GM23338 (cell line): ENCODE measurements at regions not wholly inside any gene's neighbourhood (a gene's known extent, or its start where the extent isn't known, plus 50 kb on each side); places are given as distances from the start of the nearest gene placed in this dataset.

Source experiments
- POLR2AphosphoS5 ChIP-seq: IDR thresholded peaks from 2 replicates; pipeline ENCODE4 v1.6.1; 2016; ENCODE audit warnings: antibody characterized with exemption, low read depth
- TF ChIP-seq, protein P1 (sequence below), 2 experiments: fragments of 200-600 bp in 1 of 2; sonication (generic) in 1 of 2; conservative IDR thresholded peaks; 2 replicates each; pipeline versions ENCODE4 v1.5.1 to v1.6.1; 2016 to 2017; ENCODE audit warnings: antibody characterized with exemption in 2 of 2, low read depth in 2 of 2, mild to moderate bottlenecking in 2 of 2, moderate library complexity in 1 of 2

- TF ChIP-seq POLR2AphosphoS5 = no peak
- TF ChIP-seq, protein P1, sequence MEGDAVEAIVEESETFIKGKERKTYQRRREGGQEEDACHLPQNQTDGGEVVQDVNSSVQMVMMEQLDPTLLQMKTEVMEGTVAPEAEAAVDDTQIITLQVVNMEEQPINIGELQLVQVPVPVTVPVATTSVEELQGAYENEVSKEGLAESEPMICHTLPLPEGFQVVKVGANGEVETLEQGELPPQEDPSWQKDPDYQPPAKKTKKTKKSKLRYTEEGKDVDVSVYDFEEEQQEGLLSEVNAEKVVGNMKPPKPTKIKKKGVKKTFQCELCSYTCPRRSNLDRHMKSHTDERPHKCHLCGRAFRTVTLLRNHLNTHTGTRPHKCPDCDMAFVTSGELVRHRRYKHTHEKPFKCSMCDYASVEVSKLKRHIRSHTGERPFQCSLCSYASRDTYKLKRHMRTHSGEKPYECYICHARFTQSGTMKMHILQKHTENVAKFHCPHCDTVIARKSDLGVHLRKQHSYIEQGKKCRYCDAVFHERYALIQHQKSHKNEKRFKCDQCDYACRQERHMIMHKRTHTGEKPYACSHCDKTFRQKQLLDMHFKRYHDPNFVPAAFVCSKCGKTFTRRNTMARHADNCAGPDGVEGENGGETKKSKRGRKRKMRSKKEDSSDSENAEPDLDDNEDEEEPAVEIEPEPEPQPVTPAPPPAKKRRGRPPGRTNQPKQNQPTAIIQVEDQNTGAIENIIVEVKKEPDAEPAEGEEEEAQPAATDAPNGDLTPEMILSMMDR (conservative IDR thresholded peaks at IDR 0.05; ENCODE audit: low read depth in 2 of 2) = no peak
Observed at GRCh38 chr7:121604627-121605316, 208.7 kb upstream of the FAM3C start.
